ENCODE measurements at regions not wholly inside any gene's neighbourhood (a gene's known extent, or its start where the extent isn't known, plus 50 kb on each side); places are given as distances from the start of the nearest gene placed in this dataset.
"Not testable (repeated sequence)": the region's sequence is repeated elsewhere in the genome, so short reads cannot be mapped to it uniquely, and the experiment has no call there.

DNA sequence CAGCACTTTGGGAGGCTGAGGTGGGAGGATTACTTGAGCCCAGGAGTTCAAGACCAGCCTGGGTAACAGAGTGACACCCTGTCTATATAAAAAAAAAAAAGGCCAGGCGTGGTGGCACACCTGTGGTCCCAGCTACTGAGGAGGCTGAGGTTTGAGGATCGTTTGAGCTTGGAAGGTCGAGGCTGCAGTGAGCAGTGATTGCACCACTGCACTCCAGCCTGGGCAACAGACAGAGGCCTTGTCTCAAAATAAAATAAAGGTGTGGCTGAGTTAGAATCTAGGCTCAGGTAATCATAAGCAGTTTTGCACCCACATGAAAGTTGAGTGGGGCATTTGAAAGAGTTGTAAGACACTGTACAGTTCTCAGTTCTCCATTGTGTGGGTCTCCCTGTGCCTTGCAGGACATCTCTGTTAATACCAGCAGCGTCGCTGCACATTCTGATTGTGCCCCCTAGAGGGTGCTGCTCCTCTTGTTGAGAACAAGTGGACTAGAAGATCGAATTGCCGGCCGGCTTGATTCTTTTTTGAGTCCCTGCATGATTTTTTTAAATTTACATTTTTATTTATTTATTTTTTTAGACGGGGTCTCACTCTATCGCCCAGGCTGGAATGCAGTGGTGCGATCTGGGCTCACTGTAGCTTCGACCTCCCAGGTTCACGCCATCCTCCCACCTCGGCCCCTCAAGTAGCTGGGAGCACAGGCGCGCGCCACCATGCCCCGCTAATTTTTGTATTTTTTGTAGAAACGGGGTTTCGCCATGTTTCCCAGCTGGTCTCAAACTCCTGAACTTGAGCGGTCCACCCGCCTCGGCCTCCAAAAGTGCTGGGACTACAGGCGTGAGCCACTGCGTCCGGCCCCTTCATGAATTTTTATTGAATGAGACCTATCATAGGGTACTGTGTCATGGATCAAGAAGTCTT lies 73.6 kb upstream of the RBMX start:
- intact Hi-C loops (cut with DNase I; ENCODE audit: low total_unique reads), result no loop called here
- TF ChIP-seq CTCF (IDR thresholded peaks at IDR 0.05), result peak in 3 of 4 experiments; percentile 34 to 51 (median 36)
- no peak for TF ChIP-seq POLR2A (IDR thresholded peaks at IDR 0.05)
- DNase-seq, result peak; percentile 41 to 60

DNA sequence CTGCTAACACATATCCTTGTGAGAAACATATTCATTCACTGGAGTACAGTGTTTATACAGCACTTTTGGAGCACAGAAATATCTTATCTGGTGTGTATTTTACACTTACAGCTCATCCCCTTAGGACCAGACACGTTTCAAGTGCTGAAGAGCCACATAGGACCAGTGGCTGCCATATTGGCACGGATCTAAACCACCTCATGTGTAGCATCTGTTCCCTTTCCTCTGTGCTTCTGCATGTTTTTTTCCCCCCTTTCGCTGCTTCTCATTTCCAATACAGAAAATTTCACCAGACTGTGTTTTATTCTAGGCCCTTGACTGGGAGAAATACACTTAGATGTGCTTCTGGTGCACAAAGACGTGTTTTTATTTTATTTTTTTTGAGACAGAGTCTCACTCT lies 69.7 kb upstream of the RBMX start:
- H3K27me3 ChIP-seq, result no peaks in the 10 kb centered on the region
- TF ChIP-seq POLR2A (IDR thresholded peaks at IDR 0.05), result no peak
- TF ChIP-seq CTCF (IDR thresholded peaks at IDR 0.05), result no peak
- no peak overlapping the region for H3K4me3 ChIP-seq
- no peak overlapping the region for H3K27ac ChIP-seq
- H3K9me3 ChIP-seq, result no peaks in the 10 kb centered on the region
- no peaks in the 10 kb centered on the region for H3K36me3 ChIP-seq
- intact Hi-C loops (cut with DNase I; ENCODE audit: low total_unique reads), result no loop called here
- DNase-seq, result no peak
- no peaks in the 10 kb centered on the region for H3K4me1 ChIP-seq

More for the DNA sequence above, 73.6 kb upstream of the RBMX start:
- Histone ChIP-seq H3K36me3 (no peaks in the 10 kb centered on the region), H3K27me3 (no peaks in the 10 kb centered on the region), H3K4me1 (no peaks in the 10 kb centered on the region), H3K27ac (no peak overlapping the region), H3K9me3 (no peaks in the 10 kb centered on the region), H3K4me3 (no peak overlapping the region)

DNA sequence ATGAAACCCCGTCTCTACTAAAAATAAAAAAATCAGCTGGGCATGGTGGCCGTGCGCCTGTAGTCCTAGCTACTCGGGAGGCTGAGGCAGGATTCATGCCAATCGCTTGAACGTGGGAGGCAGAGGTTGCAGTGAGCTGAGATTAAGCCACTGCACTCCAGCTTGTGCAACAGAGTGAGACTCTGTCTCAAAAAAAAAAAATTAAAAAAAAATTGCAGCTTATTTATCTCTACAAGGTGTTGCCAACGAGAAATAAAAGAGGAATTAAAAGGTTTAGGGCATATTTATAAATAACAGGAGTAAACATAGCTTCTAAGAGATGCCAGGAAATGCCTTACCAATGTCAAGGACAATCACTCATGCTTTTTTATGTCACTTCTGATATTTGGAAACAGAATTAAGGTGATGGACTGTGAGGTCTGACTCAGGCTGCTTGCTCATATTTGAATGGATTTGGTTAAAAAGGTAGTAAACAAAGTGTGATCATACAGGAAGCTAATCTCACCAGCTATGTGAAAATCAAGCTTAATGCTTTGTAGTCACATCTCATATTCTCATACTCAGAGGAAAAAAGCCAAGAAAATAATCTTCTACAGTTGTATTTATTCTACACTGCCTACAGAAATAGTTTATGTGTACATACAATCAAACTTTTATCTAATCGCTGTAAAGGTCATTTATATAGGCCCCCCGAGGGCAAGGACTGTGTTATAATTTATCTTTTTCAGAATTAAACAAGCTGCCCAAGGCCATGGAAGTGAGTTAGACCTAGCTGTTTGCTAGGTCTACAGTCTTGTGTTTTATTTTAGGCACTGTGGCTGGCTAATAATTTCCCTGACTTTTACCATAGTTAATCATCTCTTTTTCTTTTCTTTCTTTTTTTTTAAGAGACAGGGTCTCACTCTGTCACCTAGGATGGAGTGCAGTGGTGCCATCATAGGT lies 61.1 kb upstream of the RBMX start:
- Histone ChIP-seq H3K27me3 (no peaks in the 10 kb centered on the region), H3K4me1 (no peaks in the 10 kb centered on the region), H3K9me3 (no peaks in the 10 kb centered on the region), H3K4me3 (no peak overlapping the region), H3K27ac (no peak overlapping the region), H3K36me3 (no peaks in the 10 kb centered on the region)
- intact Hi-C loops (cut with DNase I; ENCODE audit: low total_unique reads), result no loop called here
- TF ChIP-seq CTCF (IDR thresholded peaks at IDR 0.05), result no peak
- TF ChIP-seq POLR2A (IDR thresholded peaks at IDR 0.05), result no peak
- no peak for DNase-seq

DNA sequence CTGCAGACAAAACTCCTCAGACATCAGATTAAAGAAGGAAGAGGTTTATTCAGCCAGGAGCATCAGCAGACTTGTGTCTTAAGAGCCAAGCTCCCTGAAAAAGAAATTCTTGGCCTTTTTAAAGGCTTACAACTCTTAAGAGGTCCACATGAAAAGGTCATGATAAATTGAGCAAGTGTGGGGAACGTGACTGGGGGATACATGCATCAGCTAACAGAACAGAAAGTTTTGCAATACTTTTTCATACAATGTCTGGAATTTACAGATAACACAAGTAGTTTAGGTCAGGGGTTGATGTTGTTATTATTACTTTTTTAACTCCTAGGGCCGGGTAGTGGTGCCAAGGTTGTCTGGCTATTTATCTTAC lies 55.6 kb upstream of the RBMX start:
- no peaks in the 10 kb centered on the region for H3K9me3 ChIP-seq
- no peak for DNase-seq
- H3K36me3 ChIP-seq, result no peaks in the 10 kb centered on the region
- H3K27me3 ChIP-seq, result no peaks in the 10 kb centered on the region
- TF ChIP-seq CTCF (IDR thresholded peaks at IDR 0.05) (no peak), POLR2A (IDR thresholded peaks at IDR 0.05) (no peak)
- no peak overlapping the region for H3K27ac ChIP-seq
- intact Hi-C loops (cut with DNase I; ENCODE audit: low total_unique reads), result no loop called here
- H3K4me3 ChIP-seq, result no peak overlapping the region
- H3K4me1 ChIP-seq, result no peaks in the 10 kb centered on the region

- H3K36me3 ChIP-seq; DNase-seq; H3K27me3 ChIP-seq; H3K9me3 ChIP-seq; intact Hi-C loops (cut with DNase I; ENCODE audit: low total_unique reads); H3K4me1 ChIP-seq; H3K4me3 ChIP-seq: not testable (repeated sequence)
- H3K27ac ChIP-seq, result peak overlapping the region in 1 of 2 donors; percentile 72
Measured at GRCh38 chrX:136935533-136936182, 55.1 kb upstream of the RBMX start.

- H3K4me1 ChIP-seq; H3K27me3 ChIP-seq; intact Hi-C loops (cut with DNase I; ENCODE audit: low total_unique reads); DNase-seq; H3K9me3 ChIP-seq; H3K36me3 ChIP-seq; H3K4me3 ChIP-seq: not testable (repeated sequence)
- peak overlapping the region; percentile 72 for H3K27ac ChIP-seq
Measured at GRCh38 chrX:136934652-136935051, 54.1 kb upstream of the RBMX start.
